K562 (cell line): ENCODE measurements at regions not wholly inside any gene's neighbourhood (a gene's known extent, or its start where the extent isn't known, plus 50 kb on each side); places are given as distances from the start of the nearest gene placed in this dataset.

Experiments
- ATAC-seq: fragments of 200-7000 bp; cut with Tn5 transposase; 3 replicates; pipeline ENCODE4 v1.9.1; 2020; ENCODE audit warnings: moderate library complexity
- BruUV-seq: library from RNA; stranded (reverse); fragments of 400-500 nt; replicated peaks from 2 replicates; lab custom pipeline; 2021; lab: Mats Ljungman, UMichigan
- CTCF ChIA-PET: fragments of 300-600 bp; formaldehyde crosslinking; extraction: SDS; loops from one replicate; lab custom pipeline; 2021; ENCODE audit warnings: low intra/inter-chr PET ratio; lab: Yijun Ruan, JAX
- POLR2A ChIA-PET: fragments of 300-600, 350-650 bp; sonication (Branson Sonifier 250); formaldehyde crosslinking; extraction: SDS; loops from one replicate; lab custom pipeline; 2021; ENCODE audit warnings: antibody characterized with exemption, inconsistent platforms; lab: Yijun Ruan, JAX
- DNase-seq, 4 experiments: peaks; one replicate each; pipeline versions ENCODE4 v3.0.0 to v3.0.0-alpha.2; 2011 to 2018; ENCODE audit warnings: low spot score in 3 of 4, mixed read lengths in 3 of 4; ENCODE audit errors: extremely low read depth in 1 of 4
- FAIRE-seq: peaks from 2 replicates; lab custom pipeline; 2011; peaks lifted over from hg19 to GRCh38; lab: Jason Lieb, UNC
- H2AFZ ChIP-seq: 2 replicates; pipeline ENCODE4 v1.6.0; 2011; ENCODE audit warnings: low read depth, low read length, control low read depth, inconsistent platforms
- H3K27ac ChIP-seq: fragments of 200-600 bp; 3 replicates; pipeline ENCODE4 v1.8.0; 2011; ENCODE audit warnings: low read depth, mild to moderate bottlenecking, control low read depth, inconsistent platforms, low read length, moderate library complexity, mixed read lengths; ENCODE audit errors: extremely low read depth
- H3K27me3 ChIP-seq, 2 experiments: fragments of 300-600 bp in 1 of 2; 2 replicates in 1 of 2; 3 replicates in 1 of 2; pipeline versions ENCODE4 v1.6.0 to v1.8.0; 2011; ENCODE audit warnings: inconsistent platforms in 2 of 2, low read length in 2 of 2, mild to moderate bottlenecking in 1 of 2, mixed read lengths in 1 of 2, moderate library complexity in 1 of 2; ENCODE audit not compliant: control insufficient read depth in 2 of 2, insufficient read depth in 2 of 2
- H3K36me3 ChIP-seq: fragments of 300-600 bp; 3 replicates; pipeline ENCODE4 v1.8.0; 2011; ENCODE audit warnings: mild to moderate bottlenecking, low read length, inconsistent platforms; ENCODE audit not compliant: control insufficient read depth, insufficient read depth
- H3K4me1 ChIP-seq, 2 experiments: fragments of 200-600 bp in 1 of 2; replicated peaks in 1 of 2; 2 replicates in 1 of 2; 3 replicates in 1 of 2; pipeline versions ENCODE4 v1.5.1 to v1.8.0; 2011; ENCODE audit warnings: inconsistent platforms in 2 of 2, low read length in 2 of 2, mild to moderate bottlenecking in 1 of 2, mixed read lengths in 1 of 2, moderate library complexity in 1 of 2; ENCODE audit not compliant: control insufficient read depth in 2 of 2, insufficient read depth in 2 of 2
- H3K4me2 ChIP-seq: 2 replicates; pipeline ENCODE4 v1.6.1; 2011; ENCODE audit warnings: low read length, control low read depth, inconsistent platforms, mixed read lengths; ENCODE audit not compliant: insufficient read depth
- H3K4me3 ChIP-seq: fragments of 200-600 bp; sonication (generic), shearing (Covaris generic); 2 replicates; pipeline ENCODE4 v1.5.1; 2016; ENCODE audit warnings: control low read depth, inconsistent platforms
- H3K79me2 ChIP-seq: fragments of 200-600 bp; 3 replicates; pipeline ENCODE4 v1.8.0; 2011; ENCODE audit warnings: low read length, inconsistent platforms; ENCODE audit not compliant: control insufficient read depth, insufficient read depth
- H3K9ac ChIP-seq, 2 experiments: 2 replicates each; pipeline versions ENCODE4 v1.6.0 to v1.6.1; 2011; ENCODE audit warnings: low read depth in 2 of 2, low read length in 2 of 2, control low read depth in 1 of 2, inconsistent platforms in 1 of 2, mild to moderate bottlenecking in 1 of 2, mixed read lengths in 1 of 2; ENCODE audit not compliant: insufficient read depth in 1 of 2
- H3K9me1 ChIP-seq: one replicate; pipeline ENCODE4 v1.6.0; 2011; ENCODE audit warnings: inconsistent platforms, mild to moderate bottlenecking, low read length, moderate library complexity; ENCODE audit not compliant: control insufficient read depth, insufficient read depth
- H3K9me3 ChIP-seq: replicated peaks from 2 replicates; pipeline ENCODE4 v1.5.1; 2011; ENCODE audit warnings: low read depth, low read length, inconsistent platforms; ENCODE audit not compliant: control insufficient read depth, insufficient read depth
- H4K20me1 ChIP-seq: replicated peaks from 2 replicates; pipeline ENCODE4 v1.6.1; 2011; ENCODE audit warnings: low read length, inconsistent platforms, mixed read lengths; ENCODE audit not compliant: control insufficient read depth, insufficient read depth
- CBFB ChIP-seq: sonication (generic); formaldehyde crosslinking; IDR thresholded peaks from 2 replicates; pipeline ENCODE4 v1.4.0; 2020; ENCODE audit warnings: mild to moderate bottlenecking, missing genetic modification reagents
- GATAD2A ChIP-seq: fragments of 450-650 bp; IDR thresholded peaks from 2 replicates; pipeline ENCODE4 v1.6.1; 2017
- MTA2 ChIP-seq: fragments of 450-650 bp; IDR thresholded peaks from 2 replicates; pipeline ENCODE4 v1.6.1; 2016; ENCODE audit warnings: low read depth
- NEUROD1 ChIP-seq: fragments of 150-350 bp; IDR thresholded peaks from 2 replicates; pipeline ENCODE4 v1.6.1; 2014; ENCODE audit warnings: borderline replicate concordance, low read length, low read depth; ENCODE audit not compliant: partially characterized antibody
- ZNF24 ChIP-seq: fragments of 450-650 bp; IDR thresholded peaks from 2 replicates; pipeline ENCODE4 v1.6.1; 2016
- ZNF3 ChIP-seq: fragments of 250-450 bp; sonication (Bioruptor Pico); IDR thresholded peaks from 2 replicates; pipeline ENCODE4 v1.5.0; 2021; ENCODE audit warnings: mild to moderate bottlenecking, moderate library complexity
- ZNF324 ChIP-seq: fragments of 250-450 bp; sonication (Bioruptor Pico); IDR thresholded peaks from 2 replicates; pipeline ENCODE4 v1.4.0; 2020; ENCODE audit warnings: mild to moderate bottlenecking
- ZNF695 ChIP-seq: fragments of 450-650 bp; formaldehyde crosslinking; IDR thresholded peaks from 2 replicates; pipeline ENCODE4 v1.4.0; 2020; ENCODE audit warnings: mild to moderate bottlenecking, moderate library complexity
- ZNF830 ChIP-seq: fragments of 250-450 bp; sonication (Bioruptor Pico); IDR thresholded peaks from 2 replicates; pipeline ENCODE4 v1.5.0; 2021; ENCODE audit warnings: mild to moderate bottlenecking
- in situ Hi-C: fragments of 300-500 bp; cut with MboI; formaldehyde crosslinking; loops from 4 replicates; pipeline ENCODE4 v1.15.0; 2018; ENCODE audit warnings: inconsistent platforms, mixed read lengths
- intact Hi-C: fragments of 100-400 bp; cut with micrococcal nuclease; formaldehyde crosslinking; loops from 2 replicates; pipeline ENCODE4 v1.14.2; 2022
- TF ChIP-seq, protein P1 (sequence below): sonication (generic); IDR thresholded peaks from 2 replicates; pipeline ENCODE4 v1.6.1; 2016
- TF ChIP-seq, protein P2 (sequence below), 2 experiments: fragments of 450-650 bp; IDR thresholded peaks; 2 replicates each; pipeline ENCODE4 v1.6.1; 2018; ENCODE audit warnings: mild to moderate bottlenecking in 2 of 2, low read depth in 1 of 2; ENCODE audit not compliant: partially characterized antibody in 2 of 2

DNA sequence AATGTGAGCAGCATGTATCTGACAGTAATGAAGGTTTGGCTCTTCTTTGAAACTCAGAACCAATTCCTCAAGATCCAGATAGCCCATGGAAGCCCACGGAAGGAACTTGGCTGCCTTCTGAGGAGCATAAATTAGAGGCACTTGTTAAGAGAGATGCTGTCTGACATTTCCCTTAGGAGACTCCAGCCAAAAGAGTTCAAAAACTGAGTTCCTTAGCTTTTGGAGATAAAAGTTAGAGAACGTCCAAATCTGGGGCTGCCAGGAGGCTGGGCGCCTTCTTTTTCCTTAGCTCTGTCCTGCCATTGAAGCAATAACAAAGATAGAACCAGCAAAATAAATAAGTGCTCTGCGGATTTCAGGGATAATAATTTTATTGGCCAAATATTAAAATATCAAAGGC is 439.6 kb upstream of the USP24 start (continued):
- TF ChIP-seq ZNF3 (CRISPR knock-in tag): no peak
- TF ChIP-seq CBFB (CRISPR knock-in tag): no peak
- no peak for TF ChIP-seq ZNF830 (CRISPR knock-in tag)
- TF ChIP-seq ZNF324 (CRISPR knock-in tag): no peak
- no peak for TF ChIP-seq ZNF695 (CRISPR knock-in tag)
- TF ChIP-seq, protein P1, sequence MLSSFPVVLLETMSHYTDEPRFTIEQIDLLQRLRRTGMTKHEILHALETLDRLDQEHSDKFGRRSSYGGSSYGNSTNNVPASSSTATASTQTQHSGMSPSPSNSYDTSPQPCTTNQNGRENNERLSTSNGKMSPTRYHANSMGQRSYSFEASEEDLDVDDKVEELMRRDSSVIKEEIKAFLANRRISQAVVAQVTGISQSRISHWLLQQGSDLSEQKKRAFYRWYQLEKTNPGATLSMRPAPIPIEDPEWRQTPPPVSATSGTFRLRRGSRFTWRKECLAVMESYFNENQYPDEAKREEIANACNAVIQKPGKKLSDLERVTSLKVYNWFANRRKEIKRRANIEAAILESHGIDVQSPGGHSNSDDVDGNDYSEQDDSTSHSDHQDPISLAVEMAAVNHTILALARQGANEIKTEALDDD: no peak

DNA sequence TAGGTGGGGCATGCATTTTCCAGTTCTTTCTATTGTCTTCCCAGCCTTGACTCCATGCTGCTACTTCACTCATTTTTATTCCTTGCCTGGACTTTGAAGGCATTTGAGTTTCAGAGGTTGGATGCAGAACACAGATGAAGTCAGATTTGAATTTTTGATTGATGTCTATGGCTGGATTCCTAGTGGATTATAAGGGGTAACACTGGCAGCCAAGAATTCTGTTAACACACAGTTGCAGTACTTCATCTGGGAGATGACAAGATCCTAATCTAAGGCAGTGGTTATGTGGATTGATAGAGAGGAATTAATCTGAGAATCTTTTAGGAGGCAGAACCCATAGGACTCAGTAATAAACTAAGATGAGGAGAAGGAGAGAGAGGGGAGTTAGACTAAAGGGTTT is 439.0 kb upstream of the USP24 start:
- ATAC-seq: no peak
- H3K9ac ChIP-seq: no peak overlapping the region
- H2AFZ ChIP-seq: no peak overlapping the region
- ChIA-PET POLR2A (no interaction called here), CTCF (no interaction called here)
- no peaks in the 10 kb centered on the region for H3K79me2 ChIP-seq
- no peak overlapping the region for H3K4me3 ChIP-seq
- no peak overlapping the region for H3K4me2 ChIP-seq
- intact Hi-C loops (no loop called here), in situ Hi-C loops (no loop called here)
- no peaks in the 10 kb centered on the region for H3K9me3 ChIP-seq
- no peak overlapping the region for H3K27ac ChIP-seq
- H4K20me1 ChIP-seq: no peaks in the 10 kb centered on the region
- H3K27me3 ChIP-seq: no peaks in the 10 kb centered on the region
- H3K9me1 ChIP-seq: no peaks in the 10 kb centered on the region
- TF ChIP-seq, protein P2, sequence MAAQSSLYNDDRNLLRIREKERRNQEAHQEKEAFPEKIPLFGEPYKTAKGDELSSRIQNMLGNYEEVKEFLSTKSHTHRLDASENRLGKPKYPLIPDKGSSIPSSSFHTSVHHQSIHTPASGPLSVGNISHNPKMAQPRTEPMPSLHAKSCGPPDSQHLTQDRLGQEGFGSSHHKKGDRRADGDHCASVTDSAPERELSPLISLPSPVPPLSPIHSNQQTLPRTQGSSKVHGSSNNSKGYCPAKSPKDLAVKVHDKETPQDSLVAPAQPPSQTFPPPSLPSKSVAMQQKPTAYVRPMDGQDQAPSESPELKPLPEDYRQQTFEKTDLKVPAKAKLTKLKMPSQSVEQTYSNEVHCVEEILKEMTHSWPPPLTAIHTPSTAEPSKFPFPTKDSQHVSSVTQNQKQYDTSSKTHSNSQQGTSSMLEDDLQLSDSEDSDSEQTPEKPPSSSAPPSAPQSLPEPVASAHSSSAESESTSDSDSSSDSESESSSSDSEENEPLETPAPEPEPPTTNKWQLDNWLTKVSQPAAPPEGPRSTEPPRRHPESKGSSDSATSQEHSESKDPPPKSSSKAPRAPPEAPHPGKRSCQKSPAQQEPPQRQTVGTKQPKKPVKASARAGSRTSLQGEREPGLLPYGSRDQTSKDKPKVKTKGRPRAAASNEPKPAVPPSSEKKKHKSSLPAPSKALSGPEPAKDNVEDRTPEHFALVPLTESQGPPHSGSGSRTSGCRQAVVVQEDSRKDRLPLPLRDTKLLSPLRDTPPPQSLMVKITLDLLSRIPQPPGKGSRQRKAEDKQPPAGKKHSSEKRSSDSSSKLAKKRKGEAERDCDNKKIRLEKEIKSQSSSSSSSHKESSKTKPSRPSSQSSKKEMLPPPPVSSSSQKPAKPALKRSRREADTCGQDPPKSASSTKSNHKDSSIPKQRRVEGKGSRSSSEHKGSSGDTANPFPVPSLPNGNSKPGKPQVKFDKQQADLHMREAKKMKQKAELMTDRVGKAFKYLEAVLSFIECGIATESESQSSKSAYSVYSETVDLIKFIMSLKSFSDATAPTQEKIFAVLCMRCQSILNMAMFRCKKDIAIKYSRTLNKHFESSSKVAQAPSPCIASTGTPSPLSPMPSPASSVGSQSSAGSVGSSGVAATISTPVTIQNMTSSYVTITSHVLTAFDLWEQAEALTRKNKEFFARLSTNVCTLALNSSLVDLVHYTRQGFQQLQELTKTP (IDR thresholded peaks at IDR 0.05; ENCODE audit: low read depth in 1 of 2, partially characterized antibody in 2 of 2): no peak
- TF ChIP-seq GATAD2A (no peak), MTA2 (no peak), ZNF24 (no peak), NEUROD1 (no peak)
- FAIRE-seq: no peak
- no peaks in the 10 kb centered on the region for H3K36me3 ChIP-seq
- H3K4me1 ChIP-seq: no peaks in the 10 kb centered on the region
- no peak for DNase-seq
- BruUV-seq: no TSS peak
